Activated CD4-positive, alpha-beta T cell treated with anti-CD3 and anti-CD28 coated beads for 48 hours (primary cell): ENCODE measurements at regions not wholly inside any gene's neighbourhood (a gene's known extent, or its start where the extent isn't known, plus 50 kb on each side); places are given as distances from the start of the nearest gene placed in this dataset.

Source experiments
- DNase-seq: peaks from one replicate; pipeline ENCODE4 v3.0.0-alpha.2; 2020

DNA sequence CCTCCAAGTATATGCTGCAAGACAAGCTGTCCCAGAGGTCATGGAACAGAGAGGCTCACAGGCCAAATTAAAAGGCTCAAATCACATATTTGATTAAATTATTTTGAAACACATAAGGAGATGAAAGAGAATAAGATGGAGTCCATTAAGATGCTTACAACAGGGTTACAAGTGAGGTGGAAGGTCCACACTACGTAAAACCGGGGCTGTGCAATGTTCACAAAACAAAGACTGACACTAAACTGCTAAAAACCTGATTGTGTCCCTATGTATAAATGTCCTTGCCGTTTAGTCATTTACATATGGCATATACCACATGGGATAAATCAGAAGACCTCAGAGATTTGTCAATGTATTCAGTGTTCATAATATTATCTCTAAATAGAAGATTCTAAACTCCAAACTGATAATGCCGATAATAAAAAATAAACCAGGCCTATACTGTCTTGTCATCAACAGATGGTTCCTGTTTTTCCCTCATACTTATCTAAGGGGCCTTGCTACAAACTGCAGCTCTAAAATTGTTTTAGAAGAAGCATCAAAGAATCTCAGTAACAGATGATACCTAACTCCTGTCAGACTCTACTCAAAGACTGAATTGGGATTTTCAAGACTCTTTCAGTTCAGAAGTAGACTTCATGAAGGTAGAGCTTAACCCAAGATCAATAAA, 51.8 kb upstream of the RIPOR2 start:
- no peak for DNase-seq

DNA sequence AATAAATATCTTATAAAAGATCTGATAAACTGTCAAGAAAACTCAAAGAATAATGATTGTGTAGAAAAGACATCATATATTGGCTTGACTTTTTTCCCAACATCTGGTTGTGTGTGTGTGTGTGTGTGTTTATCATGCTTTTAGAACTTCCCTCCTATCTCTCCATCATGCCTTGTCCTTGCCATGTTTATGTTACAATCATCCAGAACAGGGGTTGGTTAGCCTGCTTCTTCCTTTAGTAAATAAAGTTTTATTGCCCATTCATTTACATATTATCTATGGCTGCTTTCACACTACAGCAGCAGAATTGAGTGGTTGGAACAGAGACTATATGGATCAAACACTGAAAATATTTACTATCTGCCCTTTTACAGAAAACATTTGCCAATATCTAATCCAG, 52.8 kb upstream of the RIPOR2 start:
- no peak for DNase-seq

DNA sequence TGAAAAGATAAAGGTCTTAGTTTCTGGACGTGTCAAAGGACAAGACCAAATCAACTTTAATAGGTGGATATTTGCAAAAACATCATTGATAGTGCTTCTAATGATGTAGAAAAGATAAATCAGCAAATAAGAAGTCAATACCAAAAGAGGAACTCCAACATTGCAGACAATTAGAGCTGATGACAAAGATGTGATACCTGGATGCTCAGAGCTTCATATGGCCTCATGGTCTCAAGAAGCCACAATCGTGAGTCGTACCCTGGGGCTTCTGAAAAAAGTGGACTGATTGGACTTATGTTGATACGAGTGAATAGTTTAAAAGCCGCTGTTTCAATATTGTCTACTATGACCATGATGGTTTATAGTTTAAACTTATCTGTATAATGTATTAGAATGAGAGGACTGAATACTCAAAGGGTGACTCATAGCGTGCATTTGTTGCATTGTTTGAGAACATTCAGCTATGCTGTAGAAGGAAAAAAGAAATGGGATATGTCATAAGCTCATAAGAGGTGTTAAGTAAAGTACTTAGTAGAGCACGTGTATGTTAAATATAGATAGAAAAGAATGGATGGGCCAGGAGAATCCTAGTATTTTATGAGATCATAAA, 54.6 kb upstream of the RIPOR2 start:
- DNase-seq: no peak

DNA sequence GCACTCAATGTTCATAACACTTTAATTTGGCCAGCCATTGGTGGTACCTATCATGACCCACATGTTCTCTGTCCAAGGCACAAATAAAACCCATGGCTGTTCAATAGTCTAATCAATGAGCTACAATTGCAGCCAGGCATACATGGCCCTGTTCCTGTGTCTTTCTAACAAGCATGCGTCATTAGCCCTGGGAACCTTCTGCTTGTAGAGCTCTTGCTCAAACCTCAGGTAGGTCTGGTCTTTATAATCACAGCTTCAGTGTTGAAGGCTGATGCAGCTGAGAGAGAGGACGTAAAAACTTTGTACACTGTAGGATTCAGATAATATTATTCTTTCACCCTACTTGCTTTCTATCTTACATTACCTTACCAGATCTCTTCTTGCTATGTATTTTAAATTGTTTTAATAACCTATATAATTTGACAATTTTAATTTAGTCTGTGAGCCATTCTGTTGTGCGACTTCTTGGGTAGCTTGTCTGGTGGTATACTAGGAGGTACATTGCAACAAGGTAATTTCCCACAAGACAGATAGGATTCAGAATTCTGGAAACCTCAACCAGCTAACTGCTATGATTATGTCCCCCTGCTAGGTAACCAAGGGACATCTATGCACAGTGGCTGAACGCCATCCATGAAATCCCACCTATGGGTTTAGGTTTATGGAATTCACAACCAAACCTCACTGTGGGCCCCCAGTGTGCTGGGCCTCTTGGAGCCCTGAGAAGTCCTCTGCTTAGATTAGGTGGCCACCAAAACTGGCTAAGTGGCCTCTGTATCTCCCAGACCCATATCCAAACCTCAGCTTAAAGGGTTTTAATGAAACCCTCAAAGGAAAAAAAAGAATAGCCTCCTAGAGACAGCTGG, 55.4 kb upstream of the RIPOR2 start:
- DNase-seq: no peak

DNA sequence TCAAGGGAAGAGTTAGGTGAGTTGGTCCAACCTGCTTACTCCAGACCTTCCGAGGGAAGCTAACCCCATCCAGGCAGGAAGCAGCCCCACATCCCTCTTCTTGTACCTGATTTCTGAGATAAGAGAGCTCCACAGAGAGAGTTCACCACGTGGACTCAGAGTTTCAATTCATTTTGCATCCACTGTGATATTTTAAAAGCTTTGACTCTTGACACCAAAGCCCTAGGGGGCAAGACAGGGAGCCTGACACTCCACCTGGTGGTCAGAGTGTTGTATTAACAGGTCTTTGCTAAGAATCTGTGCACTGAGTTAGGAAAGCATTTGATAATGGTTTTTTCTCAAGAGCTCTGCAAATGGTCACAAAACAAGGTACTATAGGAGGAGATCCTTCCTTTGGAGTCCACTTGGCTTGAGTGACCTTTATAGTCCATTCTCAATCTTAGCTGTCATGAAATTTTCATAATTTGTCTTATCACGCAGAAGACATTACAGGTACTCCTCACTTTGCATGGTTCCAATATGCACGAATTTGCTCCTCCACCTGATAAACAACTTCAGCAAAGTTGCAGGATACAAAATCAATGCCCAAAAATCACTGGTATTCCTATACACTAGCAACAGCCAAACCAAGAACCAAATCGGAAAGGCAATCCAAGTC, 56.2 kb upstream of the RIPOR2 start:
- peak; percentile 77 for DNase-seq

DNA sequence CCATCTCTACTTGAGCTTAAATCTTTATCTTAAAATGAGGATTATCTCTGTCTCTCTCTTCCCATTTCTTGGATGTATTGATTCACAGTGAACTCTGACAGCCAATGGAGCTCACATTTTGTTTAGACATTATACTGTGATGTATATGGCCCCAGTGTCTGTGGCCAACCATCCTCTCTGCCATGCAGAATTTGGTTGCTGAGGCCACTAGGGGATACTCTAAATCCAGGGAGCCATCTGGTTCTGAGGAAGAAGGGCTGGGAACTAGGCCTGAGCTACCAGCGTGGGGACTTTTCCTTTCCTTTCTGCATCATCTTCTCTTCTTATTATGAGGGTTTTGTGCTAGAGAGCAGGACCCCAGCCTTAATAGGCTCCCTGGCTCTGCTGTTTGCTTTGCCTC, 59.1 kb upstream of the RIPOR2 start:
- no peak for DNase-seq

DNA sequence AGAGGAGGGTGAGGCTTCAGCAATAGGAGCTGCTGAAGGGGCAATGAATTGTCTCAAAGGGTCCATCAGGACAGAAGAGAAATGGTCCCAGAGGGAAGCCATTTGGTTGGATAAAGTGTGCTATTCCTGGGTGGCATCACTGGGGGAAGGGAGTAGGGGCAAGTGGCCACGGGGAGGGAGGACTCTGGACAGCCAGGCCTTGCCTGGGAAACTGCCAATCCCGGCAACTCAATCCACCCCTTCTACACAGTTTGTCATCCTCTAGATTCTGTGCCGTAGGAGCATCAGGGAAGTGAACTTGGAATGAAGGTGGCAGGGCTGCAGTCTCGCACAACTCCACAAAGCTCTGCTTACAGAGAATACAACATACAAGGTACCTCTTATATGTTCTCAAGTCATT, 59.5 kb upstream of the RIPOR2 start:
- no peak for DNase-seq

DNA sequence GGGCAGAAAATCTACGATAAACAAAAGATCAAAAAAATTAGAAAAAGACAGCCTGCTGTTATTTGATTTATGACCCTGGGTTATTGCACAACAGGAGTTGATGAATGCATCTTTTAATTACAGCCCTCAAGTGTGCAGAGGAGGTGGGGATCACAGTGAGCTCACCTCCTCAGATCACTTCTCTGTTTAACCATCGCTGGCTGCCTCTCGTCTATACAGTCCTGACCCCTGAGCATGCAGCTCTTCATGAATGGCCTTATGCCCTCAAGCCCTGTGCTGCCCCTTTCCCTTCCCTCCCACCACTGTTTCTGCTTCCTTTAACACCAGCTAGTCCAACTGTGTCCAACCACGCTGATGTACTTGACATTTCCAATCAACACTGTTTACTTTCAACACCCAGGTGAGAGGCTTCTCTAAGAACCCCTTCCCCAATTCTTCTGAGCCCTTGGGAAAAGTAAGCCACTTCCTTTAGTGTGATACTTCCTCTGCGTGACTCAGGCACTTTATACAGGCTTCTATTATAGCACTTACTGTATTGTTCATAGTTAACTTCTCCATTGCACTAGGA, 60.6 kb upstream of the RIPOR2 start:
- DNase-seq: no peak

DNA sequence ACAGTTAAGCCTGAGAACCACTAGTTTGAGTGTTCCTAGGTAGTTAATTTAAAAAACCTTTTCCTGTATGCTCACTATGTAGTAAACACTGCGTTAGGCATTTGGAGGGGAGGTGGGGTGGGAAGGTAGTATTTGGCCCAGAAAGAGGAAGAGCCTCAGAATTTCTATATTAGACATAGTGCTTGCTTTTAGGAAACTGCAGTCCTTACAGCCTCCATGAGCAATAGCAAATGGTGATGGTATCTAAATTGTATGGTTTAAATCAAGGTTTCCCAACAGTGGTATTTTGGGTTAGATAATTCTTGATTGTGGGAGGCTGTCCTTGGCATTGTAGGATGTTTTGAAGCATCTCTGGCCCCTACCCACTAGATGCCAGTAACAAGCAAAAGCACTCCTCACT, 61.5 kb upstream of the RIPOR2 start:
- no peak for DNase-seq

DNA sequence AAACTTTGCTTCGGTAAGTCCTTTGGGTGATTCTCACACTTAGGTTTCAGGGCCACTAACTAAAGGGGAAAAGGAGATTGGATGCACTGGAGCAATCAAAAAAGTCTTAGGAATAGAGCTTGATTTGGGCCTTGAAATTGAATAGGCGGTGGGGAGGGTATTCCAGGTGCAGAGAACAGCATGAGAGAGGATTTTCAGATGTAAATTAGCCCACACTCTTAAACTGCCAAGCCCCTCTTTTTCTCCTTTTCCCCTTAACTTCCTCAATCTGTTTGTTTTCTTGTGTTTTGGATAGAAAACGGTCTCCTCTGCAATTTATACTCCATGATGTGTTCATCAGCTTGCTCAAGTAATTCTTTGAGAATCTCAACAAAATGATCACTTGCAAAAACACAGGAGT, 62.1 kb upstream of the RIPOR2 start:
- DNase-seq: no peak

DNA sequence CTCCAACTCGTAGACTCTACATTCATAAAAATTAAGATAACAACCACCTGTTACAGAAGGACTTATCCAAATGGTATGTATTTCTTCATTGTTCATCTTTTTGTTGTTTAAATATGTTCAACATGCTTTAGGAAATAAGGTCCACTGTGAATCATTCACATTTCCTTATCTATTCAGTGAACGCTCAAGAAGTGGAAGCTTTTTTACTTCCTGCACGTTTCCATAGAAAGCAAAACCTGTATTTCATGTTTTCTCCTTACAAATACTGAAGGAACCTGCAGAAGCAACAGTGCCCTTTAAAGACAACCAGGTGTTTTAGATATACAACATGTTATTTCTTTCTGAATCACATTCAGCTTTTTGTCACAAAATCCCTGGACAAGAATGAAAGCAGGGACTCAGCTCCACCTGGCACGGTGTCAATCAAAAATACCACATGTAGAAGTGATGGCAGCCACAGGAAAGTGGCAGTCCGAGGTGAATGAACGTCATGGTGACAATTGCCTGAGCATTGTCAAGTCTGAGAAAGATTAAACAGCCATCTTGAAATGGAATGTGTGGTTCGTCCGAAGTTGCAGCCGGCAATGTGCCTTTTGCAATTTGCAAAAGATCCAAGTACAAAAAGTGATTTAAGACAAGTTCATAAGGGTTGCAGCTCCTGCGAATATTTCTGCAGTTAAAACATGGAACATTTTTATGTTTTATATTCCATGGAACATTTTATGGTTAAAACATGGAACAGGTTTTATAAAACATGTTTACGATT, 66.7 kb upstream of the RIPOR2 start:
- DNase-seq: no peak

DNA sequence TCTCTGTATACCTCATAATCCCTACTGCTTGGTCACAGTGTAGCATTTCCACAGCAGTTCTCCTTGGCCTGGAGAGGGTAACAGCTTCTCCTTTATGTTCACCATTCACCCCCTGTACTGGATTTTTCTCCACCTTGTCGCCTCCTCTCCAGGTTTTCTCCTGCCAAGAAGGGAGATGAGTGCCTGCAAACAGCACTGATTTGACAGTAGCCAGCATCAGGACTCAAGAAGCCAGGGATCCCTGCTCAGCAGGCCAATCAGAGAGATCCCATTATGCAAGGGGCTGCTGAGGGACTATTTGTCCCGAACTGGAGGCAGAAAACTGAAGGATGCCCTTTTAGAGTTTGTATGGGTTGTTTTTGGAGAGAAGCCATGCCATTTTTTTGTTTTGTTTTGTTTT, 68.6 kb upstream of the RIPOR2 start:
- no peak for DNase-seq

DNA sequence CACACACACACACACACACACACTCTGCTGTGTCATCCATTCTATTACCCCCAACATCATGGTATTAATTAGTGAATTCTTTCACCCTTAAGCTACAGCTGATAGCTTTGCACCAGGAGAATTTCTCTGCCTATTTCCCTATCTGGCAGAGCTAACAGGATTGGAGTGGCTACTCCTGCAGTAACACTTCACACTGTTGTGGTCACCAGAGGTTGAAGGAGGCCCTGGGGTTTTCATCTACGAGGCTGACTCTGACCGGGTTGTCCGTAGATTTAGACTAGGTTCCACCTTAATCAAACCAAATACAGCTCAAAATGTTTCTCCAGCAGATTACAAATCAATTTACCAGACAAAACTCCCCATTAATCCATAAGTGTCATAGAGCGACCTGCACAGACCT, 69.2 kb upstream of the RIPOR2 start:
- DNase-seq: no peak

DNA sequence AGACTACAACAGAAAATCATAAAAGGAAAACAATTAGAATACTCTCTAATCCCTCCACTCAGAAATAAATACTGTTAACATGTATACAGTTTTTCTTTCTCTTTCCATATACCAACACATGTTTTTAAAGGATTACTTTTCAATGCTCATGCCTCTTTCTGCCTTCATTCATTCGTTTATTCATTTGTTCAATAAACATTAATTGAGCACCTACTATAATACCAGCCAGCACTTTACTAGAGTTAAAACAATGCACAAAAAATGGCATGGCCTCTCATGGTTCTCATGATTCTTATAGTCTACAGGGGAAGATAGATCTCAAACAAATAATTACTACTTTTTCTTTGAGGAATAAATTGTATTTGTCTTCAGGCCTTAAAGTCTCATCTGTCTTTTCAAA, 70.3 kb upstream of the RIPOR2 start:
- no peak for DNase-seq

DNA sequence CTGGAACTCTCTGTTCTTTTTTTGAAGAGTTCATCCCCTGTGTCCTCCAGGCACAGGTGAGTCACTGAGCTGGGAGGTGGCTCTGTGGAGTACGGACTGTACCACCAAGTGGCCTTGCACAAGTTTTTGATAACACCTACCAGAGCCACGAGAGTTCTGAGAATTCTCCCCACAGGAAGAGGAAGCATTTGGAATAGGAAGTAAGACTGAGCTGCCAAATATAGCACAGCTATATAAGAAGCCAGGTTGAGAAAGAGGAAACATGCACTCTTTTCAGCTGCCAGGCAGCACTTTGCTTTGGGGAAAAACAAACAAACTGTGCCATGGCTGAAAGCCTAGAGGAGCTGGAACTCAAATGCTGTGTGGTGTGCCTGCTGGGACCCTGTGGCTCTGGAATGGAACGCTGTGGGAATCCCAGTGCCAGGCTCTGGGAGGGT, 70.8 kb upstream of the RIPOR2 start:
- DNase-seq: peak; percentile 41

DNA sequence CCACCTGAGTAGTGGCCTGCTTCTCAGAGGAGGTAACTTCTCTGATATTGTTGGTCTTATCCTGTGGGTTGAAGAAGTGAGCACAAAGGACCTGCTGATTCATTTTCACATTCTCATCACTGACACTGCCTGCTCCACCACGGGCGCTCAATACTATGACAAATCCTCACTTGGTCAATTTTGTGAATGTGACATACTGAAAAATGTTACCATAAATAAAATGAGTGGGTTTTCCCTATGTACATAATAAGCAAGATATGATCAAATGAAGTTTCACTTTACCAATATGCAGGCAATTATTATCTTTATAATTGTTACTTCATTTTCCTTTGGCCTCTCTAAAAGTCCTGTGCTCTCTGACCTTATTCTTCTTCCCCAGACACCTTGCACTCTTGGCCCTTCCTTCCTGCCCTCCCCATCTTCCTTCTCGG, 71.5 kb upstream of the RIPOR2 start:
- peak; percentile 62 for DNase-seq

DNA sequence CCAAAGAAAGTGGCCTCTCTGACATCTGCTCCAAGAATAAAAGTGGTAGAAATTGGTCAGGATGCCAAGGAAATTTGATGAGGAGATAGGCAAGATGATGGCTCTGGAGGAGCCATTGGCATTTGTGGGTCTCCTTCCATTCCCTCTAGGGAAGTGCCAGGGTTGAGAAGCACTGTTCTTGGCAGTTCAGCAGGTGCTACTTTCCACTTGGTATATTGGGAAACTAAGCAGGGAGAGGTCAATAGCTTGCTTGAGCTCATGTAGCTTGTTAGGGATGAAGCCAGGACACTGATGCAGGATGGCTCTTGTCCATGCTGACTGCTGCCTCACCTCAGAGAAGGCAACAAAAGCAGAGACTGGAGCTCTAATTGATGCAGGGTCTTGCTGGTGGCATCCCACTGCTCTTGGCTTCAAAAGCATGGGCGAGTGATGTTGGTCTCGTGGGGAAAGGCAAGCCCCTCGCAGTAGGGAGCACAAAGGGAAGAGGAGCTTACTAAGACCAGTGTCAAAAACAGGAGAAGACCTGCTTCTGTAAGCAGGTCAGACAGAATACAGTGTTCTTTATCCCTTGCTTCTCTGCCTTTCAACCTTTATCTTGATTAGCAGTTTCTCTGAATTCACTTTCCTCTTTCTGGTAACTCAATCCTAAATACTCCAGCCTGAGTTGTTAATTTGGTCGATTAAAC, 73.1 kb upstream of the RIPOR2 start:
- DNase-seq: no peak

DNA sequence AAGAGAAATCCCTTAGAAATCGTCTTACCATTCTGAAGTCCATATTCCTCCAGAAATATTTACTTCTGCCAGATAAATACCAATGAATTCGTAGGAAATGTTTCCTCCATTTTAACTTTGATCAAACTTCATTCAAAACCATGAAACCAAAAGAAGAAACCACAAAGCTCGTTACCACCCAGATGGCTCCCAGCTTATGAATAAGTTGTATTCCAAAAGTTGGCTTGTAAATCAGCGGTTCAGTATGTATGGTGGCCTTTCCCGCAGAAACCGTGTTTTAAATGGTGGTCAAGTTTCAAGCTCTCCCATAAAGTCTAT, 73.6 kb upstream of the RIPOR2 start:
- DNase-seq: no peak

DNA sequence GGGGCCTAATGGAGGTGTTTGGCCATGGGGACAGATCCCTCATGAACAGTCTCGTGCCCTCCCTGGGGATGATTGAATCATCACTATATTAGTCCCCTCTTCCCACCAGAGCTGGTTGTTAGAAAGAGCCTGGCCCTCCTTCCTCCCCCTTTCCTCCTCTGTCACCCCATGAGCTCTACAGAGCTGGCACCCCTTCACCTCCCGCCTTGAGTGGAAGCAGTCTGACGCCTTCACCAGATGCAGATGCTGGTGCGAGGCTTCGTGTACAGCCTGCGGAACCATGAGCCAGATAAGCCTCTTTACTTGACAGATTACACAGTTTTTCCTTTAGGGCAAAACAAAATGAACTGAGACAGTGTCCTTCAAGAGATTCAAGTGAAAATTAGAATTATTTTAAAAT, 74.4 kb upstream of the RIPOR2 start:
- no peak for DNase-seq

DNA sequence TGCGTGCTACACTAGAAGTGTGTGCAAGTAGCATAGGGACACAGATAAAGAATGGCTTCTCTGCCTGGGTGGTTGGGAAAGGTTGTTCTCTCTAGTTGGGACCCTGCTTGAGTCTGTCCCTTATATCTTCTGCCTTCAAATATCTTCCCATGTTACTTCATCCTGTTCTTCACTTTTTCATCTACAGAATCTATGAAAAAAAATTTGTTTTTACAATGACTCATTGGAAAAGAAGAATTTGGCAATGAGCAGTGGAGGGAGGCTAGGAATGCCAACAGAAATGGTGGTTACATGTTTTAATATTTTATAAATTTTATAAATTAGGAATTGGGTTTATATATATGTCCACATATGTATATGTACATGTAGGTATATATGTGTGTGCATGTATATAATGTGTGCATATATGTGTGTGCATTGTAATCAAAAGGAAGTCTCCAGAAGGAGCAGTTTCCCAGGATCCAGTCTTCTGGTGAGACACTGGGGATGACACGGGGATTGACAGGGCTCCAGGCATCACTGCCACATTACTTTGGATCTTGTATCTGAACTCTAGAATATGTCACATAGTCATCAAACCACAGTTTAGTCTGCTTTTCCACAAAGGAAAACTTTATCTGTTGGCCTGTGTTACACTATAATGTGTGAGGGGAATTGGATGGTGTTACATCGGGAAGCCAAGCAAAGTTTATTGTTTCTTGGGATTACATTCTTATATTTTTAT, 75.3 kb upstream of the RIPOR2 start:
- no peak for DNase-seq

DNA sequence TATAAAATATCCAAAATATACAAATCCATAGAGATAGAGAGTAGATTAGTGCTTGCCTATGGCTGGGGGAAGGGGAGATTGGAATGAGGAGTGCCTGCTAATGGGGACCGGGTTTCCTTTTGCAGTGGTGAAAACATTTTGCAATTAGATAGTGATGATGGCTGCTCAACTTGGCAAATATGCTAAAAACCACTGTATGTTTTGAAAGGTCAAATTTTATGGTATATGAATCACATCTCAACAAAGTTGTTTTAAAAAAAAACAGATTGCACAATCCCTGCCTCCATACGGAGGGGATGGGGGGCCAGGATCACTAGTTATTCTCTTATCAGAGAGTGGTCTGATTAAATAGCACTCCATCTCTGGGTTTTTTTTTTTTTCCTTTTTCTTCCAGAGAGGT, 76.9 kb upstream of the RIPOR2 start:
- DNase-seq: no peak
